ENCODE measurements at regions not wholly inside any gene's neighbourhood (a gene's known extent, or its start where the extent isn't known, plus 50 kb on each side); places are given as distances from the start of the nearest gene placed in this dataset.

GRCh38 chrX:69362354-69362753 lies 141.8 kb upstream of the NALF2 start:
- TF ChIP-seq POLR2AphosphoS5 (IDR thresholded peaks at IDR 0.05) (no peak), EP300 (IDR thresholded peaks at IDR 0.05) (no peak), CTCF (IDR thresholded peaks at IDR 0.05) (no peak), POLR2A (IDR thresholded peaks at IDR 0.05) (no peak)
- Histone ChIP-seq H3K27ac (no peak overlapping the region), H3K4me3 (no peak overlapping the region), H3K4me1 (no peaks in the 10 kb centered on the region), H3K9me3 (no peaks in the 10 kb centered on the region), H3K36me3 (no peaks in the 10 kb centered on the region), H3K27me3 (no peaks in the 10 kb centered on the region)
- ATAC-seq: no peak
- WGBS, 2 donors (ENCODE audit: low coverage in 1 of 2): no CpG with 5 or more reads among the region's 5 CpGs

DNA sequence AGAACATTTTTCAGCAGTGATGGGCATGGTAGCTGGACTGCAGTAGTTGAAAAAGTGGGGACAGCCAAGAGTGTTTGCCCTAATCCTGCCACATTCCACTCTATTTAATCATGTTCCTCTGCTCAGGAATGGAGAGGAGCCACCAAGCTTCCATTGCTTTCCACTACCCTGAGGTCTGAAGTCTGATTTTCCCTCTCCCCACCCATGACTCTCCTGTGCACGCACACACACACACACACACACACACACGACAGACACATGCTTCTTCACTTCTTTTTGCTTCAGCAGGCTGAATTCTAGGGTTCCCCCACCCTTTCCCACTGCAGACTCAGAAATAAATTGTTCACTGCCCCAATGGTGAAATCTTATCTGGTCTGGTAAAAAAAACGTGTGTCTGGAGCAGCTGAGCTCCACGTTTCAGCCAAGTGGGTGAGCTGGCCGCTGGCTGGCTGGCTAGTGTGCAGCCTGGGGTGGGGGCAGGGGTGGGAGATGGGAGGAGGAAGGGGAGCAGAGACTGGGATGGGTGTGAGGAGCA lies 142.7 kb upstream of the NALF2 start:
- H3K36me3 ChIP-seq: no peaks in the 10 kb centered on the region

GRCh38 chrX:69357317-69357716 lies 146.8 kb upstream of the NALF2 start:
- Histone ChIP-seq H3K4me3 (no peak overlapping the region), H3K36me3 (no peaks in the 10 kb centered on the region), H3K4me1 (no peaks in the 10 kb centered on the region), H3K27ac (no peak overlapping the region), H3K9me3 (no peaks in the 10 kb centered on the region), H3K27me3 (no peaks in the 10 kb centered on the region)
- no peak for ATAC-seq
- 0% methylated on average over 1 of the region's 2 CpGs; no CpG with 5 or more reads in 1 of the 2 donors for WGBS, 2 donors (ENCODE audit: low coverage in 1 of 2)
- no peak for TF ChIP-seq POLR2AphosphoS5 (IDR thresholded peaks at IDR 0.05)
- no peak for TF ChIP-seq POLR2A (IDR thresholded peaks at IDR 0.05)
- TF ChIP-seq CTCF (IDR thresholded peaks at IDR 0.05): no peak
- no peak for TF ChIP-seq EP300 (IDR thresholded peaks at IDR 0.05)

More for the DNA sequence above, 142.7 kb upstream of the NALF2 start:
- TF ChIP-seq CTCF (IDR thresholded peaks at IDR 0.05): no peak
- TF ChIP-seq POLR2A (IDR thresholded peaks at IDR 0.05): no peak
- no peak for TF ChIP-seq POLR2AphosphoS5 (IDR thresholded peaks at IDR 0.05)
- no peak for TF ChIP-seq EP300 (IDR thresholded peaks at IDR 0.05)
- 0 to 20% methylated on average over 1 to 5 of the region's 5 CpGs for WGBS, 2 donors (ENCODE audit: low coverage in 1 of 2)
- Histone ChIP-seq H3K4me3 (no peak overlapping the region), H3K27me3 (no peaks in the 10 kb centered on the region), H3K9me3 (no peaks in the 10 kb centered on the region), H3K4me1 (no peaks in the 10 kb centered on the region), H3K27ac (no peak overlapping the region)
- peak; percentile 25 for ATAC-seq

DNA sequence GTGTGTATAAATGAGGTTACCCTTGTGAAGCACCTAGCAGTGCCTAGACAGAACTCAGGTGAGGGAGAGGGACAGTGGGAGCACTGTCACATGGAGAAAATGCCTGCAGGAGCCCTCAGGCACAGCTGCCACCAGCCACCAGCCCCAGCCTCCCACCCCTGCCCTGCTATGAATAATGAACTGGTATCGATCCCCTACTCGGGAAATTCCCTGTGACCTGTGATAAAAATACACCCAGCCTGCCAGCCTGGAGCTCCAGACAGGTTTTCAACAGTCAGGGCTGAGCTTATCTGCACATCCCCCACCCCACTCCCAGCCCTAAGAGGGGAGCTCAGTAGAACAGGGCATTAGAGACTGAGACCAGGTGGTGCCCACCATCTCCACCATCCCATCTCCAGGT lies 159.6 kb upstream of the PJA1 start:
- 63% methylated on average over 1 of the region's 2 CpGs; no CpG with 5 or more reads in 1 of the 2 donors for WGBS, 2 donors (ENCODE audit: low coverage in 1 of 2)
- H3K9me3 ChIP-seq: no peaks in the 10 kb centered on the region
- H3K36me3 ChIP-seq: no peaks in the 10 kb centered on the region
- no peaks in the 10 kb centered on the region for H3K4me1 ChIP-seq
- no peak for ATAC-seq
- TF ChIP-seq CTCF (IDR thresholded peaks at IDR 0.05) (no peak), EP300 (IDR thresholded peaks at IDR 0.05) (no peak), POLR2A (IDR thresholded peaks at IDR 0.05) (no peak), POLR2AphosphoS5 (IDR thresholded peaks at IDR 0.05) (no peak)
- H3K27ac ChIP-seq: no peak overlapping the region
- no peaks in the 10 kb centered on the region for H3K27me3 ChIP-seq
- no peak overlapping the region for H3K4me3 ChIP-seq

Data from gastroesophageal sphincter (tissue), 4 donors.